Gastroesophageal sphincter (tissue), 3 donors: ENCODE measurements at regions not wholly inside any gene's neighbourhood (a gene's known extent, or its start where the extent isn't known, plus 50 kb on each side); places are given as distances from the start of the nearest gene placed in this dataset.

Source experiments
- CTCF ChIP-seq, 4 experiments: fragments of 200-600 bp in 2 of 4; fragments of 450-650 bp in 2 of 4; sonication (generic) in 1 of 4; IDR thresholded peaks; one replicate each; pipeline ENCODE4 v1.5.1; 2017 to 2019; ENCODE audit warnings: antibody characterized with exemption in 4 of 4, mild to moderate bottlenecking in 2 of 4, moderate library complexity in 2 of 4
- POLR2A ChIP-seq, 2 donors: fragments of 450-650 bp; IDR thresholded peaks; one replicate each; pipeline ENCODE4 v1.6.1; 2017; ENCODE audit warnings: antibody characterized with exemption in 2 of 2, mild to moderate bottlenecking in 2 of 2, moderate library complexity in 1 of 2

- no peak for TF ChIP-seq POLR2A (IDR thresholded peaks at IDR 0.05)
- no peak for TF ChIP-seq CTCF (IDR thresholded peaks at IDR 0.05)
Observed at GRCh38 chr15:72890043-72890442, 106.5 kb upstream of the ADPGK start.
